Epithelial cell of prostate (primary cell): ENCODE measurements at regions not wholly inside any gene's neighbourhood (a gene's known extent, or its start where the extent isn't known, plus 50 kb on each side); places are given as distances from the start of the nearest gene placed in this dataset.
A peak's percentile ranks its signal among the peaks of the same experiment; 100 is the strongest.
"Not testable (repeated sequence)": the region's sequence is repeated elsewhere in the genome, so short reads cannot be mapped to it uniquely, and the experiment has no call there.

Experiments
- DNase-seq: peaks from one replicate; pipeline ENCODE4 v3.0.0-alpha.2; 2011; ENCODE audit warnings: low read depth, low spot score
- H3K27ac ChIP-seq: fragments of 450-650 bp; 2 replicates; pipeline ENCODE4 v1.5.1; 2017; ENCODE audit warnings: mild to moderate bottlenecking

- H3K27ac ChIP-seq, DNase-seq: not testable (repeated sequence)
Measured at GRCh38 chrX:26911785-26912184, 551.4 kb downstream of the PPP4R3C start.

GRCh38 chrX:26909728-26910127 is 553.4 kb downstream of the PPP4R3C start:
- no peak overlapping the region for H3K27ac ChIP-seq
- no peak for DNase-seq

GRCh38 chrX:26908218-26908617 is 554.9 kb downstream of the PPP4R3C start:
- no peak overlapping the region for H3K27ac ChIP-seq
- DNase-seq: no peak

- H3K27ac ChIP-seq: no peak overlapping the region
- DNase-seq: no peak
Measured at GRCh38 chrX:26889574-26889973, 573.6 kb downstream of the PPP4R3C start.

GRCh38 chrX:26873736-26874135 is 589.4 kb downstream of the PPP4R3C start:
- H3K27ac ChIP-seq: no peak overlapping the region
- DNase-seq: no peak

GRCh38 chrX:26871967-26872366 is 591.2 kb downstream of the PPP4R3C start:
- H3K27ac ChIP-seq: no peak overlapping the region
- no peak for DNase-seq

- H3K27ac ChIP-seq: no peak overlapping the region
- no peak for DNase-seq
Measured at GRCh38 chrX:26851981-26852380, 611.2 kb downstream of the PPP4R3C start.

- DNase-seq: no peak
- H3K27ac ChIP-seq: no peak overlapping the region
Measured at GRCh38 chrX:26848511-26848910, 614.6 kb downstream of the PPP4R3C start.

GRCh38 chrX:26845056-26845455 is 618.1 kb downstream of the PPP4R3C start:
- no peak overlapping the region for H3K27ac ChIP-seq
- DNase-seq: no peak

GRCh38 chrX:26822448-26822847 is 606.5 kb downstream of the MAGEB5 start:
- no peak overlapping the region for H3K27ac ChIP-seq
- no peak for DNase-seq

GRCh38 chrX:26789751-26790150 is 573.8 kb downstream of the MAGEB5 start:
- no peak overlapping the region for H3K27ac ChIP-seq
- DNase-seq: no peak

- DNase-seq: peak; percentile 0
- H3K27ac ChIP-seq: peak overlapping the region; percentile 51
Measured at GRCh38 chrX:26788402-26788998, 572.5 kb downstream of the MAGEB5 start.

- DNase-seq: no peak
- H3K27ac ChIP-seq: no peak overlapping the region
Measured at GRCh38 chrX:26783512-26784225, 567.7 kb downstream of the MAGEB5 start.

- H3K27ac ChIP-seq: no peak overlapping the region
- no peak for DNase-seq
Measured at GRCh38 chrX:26778320-26778888, 562.4 kb downstream of the MAGEB5 start.

GRCh38 chrX:26762253-26762652 is 546.3 kb downstream of the MAGEB5 start:
- H3K27ac ChIP-seq: no peak overlapping the region
- DNase-seq: no peak

- H3K27ac ChIP-seq, DNase-seq: not testable (repeated sequence)
Measured at GRCh38 chrX:26755760-26756159, 539.8 kb downstream of the MAGEB5 start.

- H3K27ac ChIP-seq: no peak overlapping the region
- DNase-seq: no peak
Measured at GRCh38 chrX:26747877-26748276, 531.9 kb downstream of the MAGEB5 start.

GRCh38 chrX:26722666-26723428 is 506.9 kb downstream of the MAGEB5 start:
- no peak for DNase-seq
- H3K27ac ChIP-seq: no peak overlapping the region

GRCh38 chrX:26672571-26672970 is 456.6 kb downstream of the MAGEB5 start:
- H3K27ac ChIP-seq: no peak overlapping the region
- DNase-seq: no peak

GRCh38 chrX:26670521-26670920 is 454.6 kb downstream of the MAGEB5 start:
- no peak overlapping the region for H3K27ac ChIP-seq
- no peak for DNase-seq

GRCh38 chrX:26664919-26665318 is 448.9 kb downstream of the MAGEB5 start:
- H3K27ac ChIP-seq: no peak overlapping the region
- no peak for DNase-seq
